ENCODE measurements at regions not wholly inside any gene's neighbourhood (a gene's known extent, or its start where the extent isn't known, plus 50 kb on each side); places are given as distances from the start of the nearest gene placed in this dataset.

- TF ChIP-seq, protein P1, sequence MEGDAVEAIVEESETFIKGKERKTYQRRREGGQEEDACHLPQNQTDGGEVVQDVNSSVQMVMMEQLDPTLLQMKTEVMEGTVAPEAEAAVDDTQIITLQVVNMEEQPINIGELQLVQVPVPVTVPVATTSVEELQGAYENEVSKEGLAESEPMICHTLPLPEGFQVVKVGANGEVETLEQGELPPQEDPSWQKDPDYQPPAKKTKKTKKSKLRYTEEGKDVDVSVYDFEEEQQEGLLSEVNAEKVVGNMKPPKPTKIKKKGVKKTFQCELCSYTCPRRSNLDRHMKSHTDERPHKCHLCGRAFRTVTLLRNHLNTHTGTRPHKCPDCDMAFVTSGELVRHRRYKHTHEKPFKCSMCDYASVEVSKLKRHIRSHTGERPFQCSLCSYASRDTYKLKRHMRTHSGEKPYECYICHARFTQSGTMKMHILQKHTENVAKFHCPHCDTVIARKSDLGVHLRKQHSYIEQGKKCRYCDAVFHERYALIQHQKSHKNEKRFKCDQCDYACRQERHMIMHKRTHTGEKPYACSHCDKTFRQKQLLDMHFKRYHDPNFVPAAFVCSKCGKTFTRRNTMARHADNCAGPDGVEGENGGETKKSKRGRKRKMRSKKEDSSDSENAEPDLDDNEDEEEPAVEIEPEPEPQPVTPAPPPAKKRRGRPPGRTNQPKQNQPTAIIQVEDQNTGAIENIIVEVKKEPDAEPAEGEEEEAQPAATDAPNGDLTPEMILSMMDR (IDR thresholded peaks at IDR 0.05; ENCODE audit: insufficient read depth, low read length) = no peak
- no peak for TF ChIP-seq POLR2AphosphoS5 (IDR thresholded peaks at IDR 0.05; ENCODE audit: low read depth)
Measured at GRCh38 chr18:67305466-67305865, 211.1 kb downstream of the DSEL start.
